ENCODE measurements at regions not wholly inside any gene's neighbourhood (a gene's known extent, or its start where the extent isn't known, plus 50 kb on each side); places are given as distances from the start of the nearest gene placed in this dataset.
A peak's percentile ranks its signal among the peaks of the same experiment; 100 is the strongest.

DNA sequence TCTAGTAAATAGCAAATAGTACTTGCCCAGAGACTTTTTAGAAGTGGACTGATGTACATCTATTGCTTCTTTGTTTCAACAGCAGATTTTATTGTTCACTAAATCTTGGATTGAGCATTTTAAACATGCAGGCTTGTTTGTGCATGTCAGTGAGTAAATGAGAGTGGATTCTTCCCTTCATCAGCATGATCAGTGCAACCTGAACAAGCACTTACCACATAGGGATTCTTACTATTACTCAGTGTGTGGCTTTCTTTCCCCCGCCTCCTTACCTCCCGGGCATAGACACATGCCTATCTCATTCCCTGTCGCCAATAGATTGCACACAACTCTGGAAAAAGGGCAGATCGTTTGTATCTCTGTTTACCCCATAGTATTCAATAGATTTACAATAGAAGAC, 197.5 kb downstream of the C11orf87 start:
- no peaks in the 10 kb centered on the region for H3K9me3 Mint-ChIP-seq (ENCODE audit: unreplicated experiment)

DNA sequence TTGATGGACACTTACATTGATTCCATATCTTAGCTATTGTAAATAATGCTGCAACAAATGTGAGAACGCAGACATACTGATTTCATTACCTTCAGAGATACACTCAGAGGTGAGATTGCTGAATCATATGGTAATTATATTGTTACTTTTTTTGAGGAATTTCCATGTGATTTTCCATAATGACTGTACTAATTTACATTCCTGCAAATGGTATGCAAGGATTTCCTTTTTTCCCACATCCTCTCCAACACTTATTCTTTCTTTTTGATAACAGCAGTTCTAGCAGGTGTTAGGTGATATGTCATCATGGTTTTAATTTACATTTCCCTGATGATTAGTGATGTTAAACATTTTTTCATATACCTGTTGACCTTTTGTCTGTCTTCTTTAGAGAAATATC, 207.7 kb downstream of the C11orf87 start:
- no peaks in the 10 kb centered on the region for H3K9me3 ChIP-seq (ENCODE audit: insufficient read depth, low read depth, low read length)
- no peaks in the 10 kb centered on the region for H4K20me1 ChIP-seq (ENCODE audit: insufficient read depth, low read length)
- no peaks in the 10 kb centered on the region for H3K79me2 ChIP-seq (ENCODE audit: insufficient read depth, low read length)
- no peak overlapping the region for H3K9ac ChIP-seq (ENCODE audit: low read length)
- no peaks in the 10 kb centered on the region for H3K36me3 Mint-ChIP-seq (ENCODE audit: low read depth, unreplicated experiment)
- H3K4me3 ChIP-seq (ENCODE audit: insufficient read depth, low read depth, low read length), result no peak overlapping the region
- H3K27me3 Mint-ChIP-seq (ENCODE audit: low read depth, unreplicated experiment), result no peaks in the 10 kb centered on the region
- H2AFZ ChIP-seq (ENCODE audit: low read depth, low read length), result no peak overlapping the region
- no peaks in the 10 kb centered on the region for H3K4me1 ChIP-seq (ENCODE audit: insufficient read depth, low read length)
- no peaks in the 10 kb centered on the region for H3K36me3 ChIP-seq (ENCODE audit: insufficient read depth, low read length)
- no peak overlapping the region for H3K27ac ChIP-seq (ENCODE audit: low read depth, low read length)
- H3K4me3 Mint-ChIP-seq (ENCODE audit: unreplicated experiment), result no peak overlapping the region
- no peaks in the 10 kb centered on the region for H3K9me3 Mint-ChIP-seq (ENCODE audit: unreplicated experiment)
- DNase-seq (ENCODE audit: low read depth) (no peak), FAIRE-seq (no peak)
- TF ChIP-seq, protein P1, sequence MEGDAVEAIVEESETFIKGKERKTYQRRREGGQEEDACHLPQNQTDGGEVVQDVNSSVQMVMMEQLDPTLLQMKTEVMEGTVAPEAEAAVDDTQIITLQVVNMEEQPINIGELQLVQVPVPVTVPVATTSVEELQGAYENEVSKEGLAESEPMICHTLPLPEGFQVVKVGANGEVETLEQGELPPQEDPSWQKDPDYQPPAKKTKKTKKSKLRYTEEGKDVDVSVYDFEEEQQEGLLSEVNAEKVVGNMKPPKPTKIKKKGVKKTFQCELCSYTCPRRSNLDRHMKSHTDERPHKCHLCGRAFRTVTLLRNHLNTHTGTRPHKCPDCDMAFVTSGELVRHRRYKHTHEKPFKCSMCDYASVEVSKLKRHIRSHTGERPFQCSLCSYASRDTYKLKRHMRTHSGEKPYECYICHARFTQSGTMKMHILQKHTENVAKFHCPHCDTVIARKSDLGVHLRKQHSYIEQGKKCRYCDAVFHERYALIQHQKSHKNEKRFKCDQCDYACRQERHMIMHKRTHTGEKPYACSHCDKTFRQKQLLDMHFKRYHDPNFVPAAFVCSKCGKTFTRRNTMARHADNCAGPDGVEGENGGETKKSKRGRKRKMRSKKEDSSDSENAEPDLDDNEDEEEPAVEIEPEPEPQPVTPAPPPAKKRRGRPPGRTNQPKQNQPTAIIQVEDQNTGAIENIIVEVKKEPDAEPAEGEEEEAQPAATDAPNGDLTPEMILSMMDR (IDR thresholded peaks at IDR 0.05; ENCODE audit: insufficient read depth, low read depth, low read length), result no peak
- TF ChIP-seq EZH2 (IDR thresholded peaks at IDR 0.05; ENCODE audit: insufficient read depth, low read length), result no peak
- H3K4me1 Mint-ChIP-seq (ENCODE audit: low read depth, unreplicated experiment), result no peaks in the 10 kb centered on the region
- no peaks in the 10 kb centered on the region for H3K27me3 ChIP-seq (ENCODE audit: insufficient read depth, low read length)
- H3K4me2 ChIP-seq (ENCODE audit: low read length), result no peak overlapping the region
- H3K27ac Mint-ChIP-seq (ENCODE audit: unreplicated experiment), result no peak overlapping the region

More for the DNA sequence above, 197.5 kb downstream of the C11orf87 start:
- H3K9ac ChIP-seq (ENCODE audit: low read length), result no peak overlapping the region
- H3K4me1 Mint-ChIP-seq (ENCODE audit: low read depth, unreplicated experiment), result no peaks in the 10 kb centered on the region
- no peak overlapping the region for H3K27ac ChIP-seq (ENCODE audit: low read depth, low read length)
- no peaks in the 10 kb centered on the region for H3K79me2 ChIP-seq (ENCODE audit: insufficient read depth, low read length)
- no peak for TF ChIP-seq EZH2 (IDR thresholded peaks at IDR 0.05; ENCODE audit: insufficient read depth, low read length)
- TF ChIP-seq, protein P1 (IDR thresholded peaks at IDR 0.05; ENCODE audit: insufficient read depth, low read depth, low read length), result no peak
- H3K4me2 ChIP-seq (ENCODE audit: low read length), result no peak overlapping the region
- no peaks in the 10 kb centered on the region for H3K36me3 ChIP-seq (ENCODE audit: insufficient read depth, low read length)
- FAIRE-seq (no peak), DNase-seq (ENCODE audit: low read depth) (no peak)
- no peaks in the 10 kb centered on the region for H3K4me1 ChIP-seq (ENCODE audit: insufficient read depth, low read length)
- no peak overlapping the region for H3K4me3 Mint-ChIP-seq (ENCODE audit: unreplicated experiment)
- no peak overlapping the region for H2AFZ ChIP-seq (ENCODE audit: low read depth, low read length)
- no peaks in the 10 kb centered on the region for H3K36me3 Mint-ChIP-seq (ENCODE audit: low read depth, unreplicated experiment)
- no peak overlapping the region for H3K4me3 ChIP-seq (ENCODE audit: insufficient read depth, low read depth, low read length)
- no peak overlapping the region for H3K27ac Mint-ChIP-seq (ENCODE audit: unreplicated experiment)
- no peaks in the 10 kb centered on the region for H3K27me3 ChIP-seq (ENCODE audit: insufficient read depth, low read length)
- no peaks in the 10 kb centered on the region for H4K20me1 ChIP-seq (ENCODE audit: insufficient read depth, low read length)
- no peaks in the 10 kb centered on the region for H3K9me3 ChIP-seq (ENCODE audit: insufficient read depth, low read depth, low read length)
- peaks cover 1% of the 10 kb centered on the region for H3K27me3 Mint-ChIP-seq (ENCODE audit: low read depth, unreplicated experiment)

DNA sequence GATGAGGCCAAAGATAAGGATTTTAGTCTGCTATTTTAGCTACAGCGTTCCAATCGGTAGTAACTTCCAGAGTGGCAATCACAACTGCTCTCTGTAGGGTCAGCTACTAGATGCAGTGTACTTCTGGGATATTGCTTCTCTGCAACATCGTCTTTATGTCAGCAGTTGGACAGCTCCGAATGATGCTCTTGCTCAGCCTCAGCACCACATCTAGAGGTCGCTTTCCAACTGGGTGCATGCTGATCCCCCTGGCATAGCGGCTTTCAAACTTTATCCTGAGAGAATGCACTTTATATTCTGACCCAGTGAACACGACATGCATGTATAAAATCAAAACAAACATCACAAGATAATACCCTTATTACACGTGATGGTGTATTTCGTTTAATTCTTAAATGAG, 219.6 kb downstream of the C11orf87 start:
- H3K4me3 ChIP-seq (ENCODE audit: insufficient read depth, low read depth, low read length), result no peak overlapping the region
- H3K4me1 Mint-ChIP-seq (ENCODE audit: low read depth, unreplicated experiment), result no peaks in the 10 kb centered on the region
- no peaks in the 10 kb centered on the region for H3K4me1 ChIP-seq (ENCODE audit: insufficient read depth, low read length)
- H3K4me2 ChIP-seq (ENCODE audit: low read length), result no peak overlapping the region
- no peaks in the 10 kb centered on the region for H3K27me3 ChIP-seq (ENCODE audit: insufficient read depth, low read length)
- no peaks in the 10 kb centered on the region for H3K36me3 ChIP-seq (ENCODE audit: insufficient read depth, low read length)
- no peaks in the 10 kb centered on the region for H4K20me1 ChIP-seq (ENCODE audit: insufficient read depth, low read length)
- no peaks in the 10 kb centered on the region for H3K79me2 ChIP-seq (ENCODE audit: insufficient read depth, low read length)
- H3K9me3 ChIP-seq (ENCODE audit: insufficient read depth, low read depth, low read length), result no peaks in the 10 kb centered on the region
- H3K27ac Mint-ChIP-seq (ENCODE audit: unreplicated experiment), result no peak overlapping the region
- peaks cover 9% of the 10 kb centered on the region for H3K27me3 Mint-ChIP-seq (ENCODE audit: low read depth, unreplicated experiment)
- H3K9me3 Mint-ChIP-seq (ENCODE audit: unreplicated experiment), result no peaks in the 10 kb centered on the region
- H3K4me3 Mint-ChIP-seq (ENCODE audit: unreplicated experiment), result no peak overlapping the region
- TF ChIP-seq, protein P1 (IDR thresholded peaks at IDR 0.05; ENCODE audit: insufficient read depth, low read depth, low read length), result no peak
- no peak for TF ChIP-seq EZH2 (IDR thresholded peaks at IDR 0.05; ENCODE audit: insufficient read depth, low read length)
- FAIRE-seq (no peak), DNase-seq (ENCODE audit: low read depth) (peak; percentile 47)
- no peaks in the 10 kb centered on the region for H3K36me3 Mint-ChIP-seq (ENCODE audit: low read depth, unreplicated experiment)
- H3K27ac ChIP-seq (ENCODE audit: low read depth, low read length), result no peak overlapping the region
- H2AFZ ChIP-seq (ENCODE audit: low read depth, low read length), result no peak overlapping the region
- H3K9ac ChIP-seq (ENCODE audit: low read length), result no peak overlapping the region
